MM.1S (cell line): ENCODE measurements at regions not wholly inside any gene's neighbourhood (a gene's known extent, or its start where the extent isn't known, plus 50 kb on each side); places are given as distances from the start of the nearest gene placed in this dataset.

Experiments used
- DNase-seq: peaks from one replicate; pipeline ENCODE4 v3.0.0-alpha.2; 2015
- H2AFZ ChIP-seq: fragments of 300-600 bp; sonication (generic); 2 replicates; pipeline ENCODE4 v1.6.0; 2016; ENCODE audit warnings: antibody characterized with exemption, low read length
- H3F3A ChIP-seq: fragments of 300-600 bp; sonication (generic); 2 replicates; pipeline ENCODE4 v1.6.1; 2016; ENCODE audit warnings: mild to moderate bottlenecking, antibody characterized with exemption, low read length, moderate library complexity, mixed read lengths; ENCODE audit not compliant: insufficient read depth
- H3K27ac ChIP-seq: fragments of 300-600 bp; sonication (generic); 2 replicates; pipeline ENCODE4 v1.5.1; 2016; ENCODE audit warnings: mild to moderate bottlenecking, low read length
- H3K27me3 ChIP-seq: fragments of 300-600 bp; sonication (generic); replicated peaks from 2 replicates; pipeline ENCODE4 v1.6.0; 2016; ENCODE audit warnings: low read length; ENCODE audit not compliant: insufficient read depth
- H3K36me3 ChIP-seq: fragments of 300-600 bp; sonication (generic); replicated peaks from 2 replicates; pipeline ENCODE4 v1.6.1; 2016; ENCODE audit warnings: mild to moderate bottlenecking, low read length, mixed read lengths; ENCODE audit not compliant: insufficient read depth
- H3K4me1 ChIP-seq: fragments of 300-600 bp; sonication (generic); 2 replicates; pipeline ENCODE4 v1.6.1; 2016; ENCODE audit warnings: low read length, mixed read lengths
- H3K4me2 ChIP-seq: fragments of 300-600 bp; sonication (generic); 2 replicates; pipeline ENCODE4 v1.6.0; 2016; ENCODE audit warnings: low read depth, low read length
- H3K4me3 ChIP-seq: fragments of 300-600 bp; sonication (generic); 2 replicates; pipeline ENCODE4 v1.5.1; 2016; ENCODE audit warnings: low read length, mixed read lengths
- H3K79me2 ChIP-seq: fragments of 300-600 bp; sonication (generic); 2 replicates; pipeline ENCODE4 v1.6.1; 2016; ENCODE audit warnings: mixed run types, low read length, mixed read lengths
- H3K9ac ChIP-seq: fragments of 300-600 bp; sonication (generic); 2 replicates; pipeline ENCODE4 v1.6.1; 2016; ENCODE audit warnings: low read length, mixed read lengths
- H3K9me2 ChIP-seq: fragments of 300-600 bp; sonication (generic); replicated peaks from 2 replicates; pipeline ENCODE4 v1.6.1; 2016; ENCODE audit warnings: mild to moderate bottlenecking, low read length, mixed read lengths; ENCODE audit not compliant: insufficient read depth
- H3K9me3 ChIP-seq: fragments of 300-600 bp; sonication (generic); replicated peaks from 2 replicates; pipeline ENCODE4 v1.6.1; 2016; ENCODE audit warnings: mild to moderate bottlenecking, low read length, mixed read lengths; ENCODE audit not compliant: insufficient read depth
- H4K20me1 ChIP-seq: fragments of 300-600 bp; sonication (generic); 2 replicates; pipeline ENCODE4 v1.6.1; 2016; ENCODE audit warnings: mild to moderate bottlenecking, low read length, moderate library complexity, mixed read lengths; ENCODE audit not compliant: insufficient read depth
- CTCF ChIP-seq: fragments of 300-600 bp; sonication (generic); IDR thresholded peaks from 2 replicates; pipeline ENCODE4 v1.5.1; 2016; ENCODE audit warnings: antibody characterized with exemption, low read length, mixed read lengths
- EZH2 ChIP-seq: fragments of 300-600 bp; sonication (generic); optimal IDR thresholded peaks from 2 replicates; pipeline ENCODE3; 2017; ENCODE audit warnings: low read depth, mild to moderate bottlenecking, antibody characterized with exemption, low read length, mixed read lengths
- EZH2phosphoT487 ChIP-seq: fragments of 300-600 bp; sonication (generic); IDR thresholded peaks from 2 replicates; pipeline ENCODE4 v1.6.1; 2018; ENCODE audit warnings: antibody characterized with exemption, low read length

- no peak for DNase-seq
- H3K4me1 ChIP-seq = no peaks in the 10 kb centered on the region
- H3K9ac ChIP-seq = no peak overlapping the region
- H3K4me3 ChIP-seq = no peak overlapping the region
- H3K79me2 ChIP-seq = no peaks in the 10 kb centered on the region
- H3K9me2 ChIP-seq = no peaks in the 10 kb centered on the region
- H3K27me3 ChIP-seq = no peaks in the 10 kb centered on the region
- H3K9me3 ChIP-seq = no peaks in the 10 kb centered on the region
- no peak overlapping the region for H2AFZ ChIP-seq
- TF ChIP-seq EZH2phosphoT487 = no peak
- TF ChIP-seq CTCF = no peak
- no peak for TF ChIP-seq EZH2
- no peaks in the 10 kb centered on the region for H3F3A ChIP-seq
- H3K27ac ChIP-seq = no peak overlapping the region
- no peak overlapping the region for H3K4me2 ChIP-seq
- no peaks in the 10 kb centered on the region for H3K36me3 ChIP-seq
- no peaks in the 10 kb centered on the region for H4K20me1 ChIP-seq
Observed at GRCh38 chr9:118533101-118533500, 828.9 kb downstream of the TLR4 start.

DNA sequence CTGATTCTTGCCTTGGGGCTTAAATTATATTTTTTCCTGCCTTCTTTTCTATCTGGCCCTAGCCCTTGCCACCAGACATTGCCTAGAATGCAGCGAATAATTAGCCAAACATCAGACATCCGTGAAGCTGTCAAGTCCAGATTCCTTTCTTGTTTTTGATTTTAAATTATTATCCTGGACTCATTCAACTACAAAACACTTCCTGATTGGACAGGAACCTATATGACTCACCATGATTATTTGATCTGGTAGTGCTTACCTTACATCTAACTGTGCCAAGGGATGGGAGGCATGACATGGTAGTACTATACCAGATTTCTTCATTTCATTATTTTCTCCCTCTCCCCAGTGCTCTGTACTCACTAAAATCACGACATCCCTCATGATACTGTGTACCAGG lies 829.6 kb downstream of the TLR4 start:
- H3K9me3 ChIP-seq = no peaks in the 10 kb centered on the region
- no peak overlapping the region for H3K4me2 ChIP-seq
- H3K27me3 ChIP-seq = no peaks in the 10 kb centered on the region
- no peak overlapping the region for H3K4me3 ChIP-seq
- H3K4me1 ChIP-seq = no peaks in the 10 kb centered on the region
- H3K9ac ChIP-seq = no peak overlapping the region
- TF ChIP-seq EZH2phosphoT487 (no peak), CTCF (no peak), EZH2 (no peak)
- no peak for DNase-seq
- no peaks in the 10 kb centered on the region for H3K9me2 ChIP-seq
- no peak overlapping the region for H2AFZ ChIP-seq
- H4K20me1 ChIP-seq = no peaks in the 10 kb centered on the region
- no peaks in the 10 kb centered on the region for H3K36me3 ChIP-seq
- no peak overlapping the region for H3K27ac ChIP-seq
- H3F3A ChIP-seq = no peaks in the 10 kb centered on the region
- H3K79me2 ChIP-seq = no peaks in the 10 kb centered on the region

- Histone ChIP-seq H3K36me3 (no peaks in the 10 kb centered on the region), H3K4me3 (no peak overlapping the region), H4K20me1 (no peaks in the 10 kb centered on the region), H3K9me3 (no peaks in the 10 kb centered on the region), H3F3A (no peaks in the 10 kb centered on the region), H3K4me2 (no peak overlapping the region), H3K27me3 (no peaks in the 10 kb centered on the region), H3K79me2 (no peaks in the 10 kb centered on the region), H2AFZ (no peak overlapping the region), H3K27ac (no peak overlapping the region), H3K9ac (no peak overlapping the region), H3K9me2 (no peaks in the 10 kb centered on the region), H3K4me1 (no peaks in the 10 kb centered on the region)
- TF ChIP-seq CTCF (no peak), EZH2 (no peak), EZH2phosphoT487 (no peak)
- no peak for DNase-seq
Observed at GRCh38 chr9:118536153-118536552, 832.0 kb downstream of the TLR4 start.

GRCh38 chr9:118538959-118539358 lies 830.3 kb downstream of the BRINP1 start:
- TF ChIP-seq EZH2phosphoT487 = no peak
- no peak for TF ChIP-seq EZH2
- TF ChIP-seq CTCF = no peak

More at GRCh38 chr9:118538959-118539358, 830.3 kb downstream of the BRINP1 start:
- H3K4me2 ChIP-seq = no peak overlapping the region
- H3K4me1 ChIP-seq = no peaks in the 10 kb centered on the region
- no peak for DNase-seq
- no peak overlapping the region for H3K9ac ChIP-seq
- H3K27ac ChIP-seq = no peak overlapping the region
- no peaks in the 10 kb centered on the region for H3F3A ChIP-seq
- H4K20me1 ChIP-seq = no peaks in the 10 kb centered on the region
- H3K4me3 ChIP-seq = no peak overlapping the region
- no peaks in the 10 kb centered on the region for H3K79me2 ChIP-seq
- no peak overlapping the region for H2AFZ ChIP-seq
- no peaks in the 10 kb centered on the region for H3K27me3 ChIP-seq
- no peaks in the 10 kb centered on the region for H3K9me2 ChIP-seq
- no peaks in the 10 kb centered on the region for H3K9me3 ChIP-seq
- no peaks in the 10 kb centered on the region for H3K36me3 ChIP-seq
